ENCODE measurements at regions not wholly inside any gene's neighbourhood (a gene's known extent, or its start where the extent isn't known, plus 50 kb on each side); places are given as distances from the start of the nearest gene placed in this dataset.

GRCh38 chr7:155206318-155207020 is 91.2 kb upstream of the INSIG1 start:
- TF ChIP-seq CTCF (IDR thresholded peaks at IDR 0.05; ENCODE audit: insufficient read depth, low read length) (no peak), REST (IDR thresholded peaks at IDR 0.05; ENCODE audit: insufficient replicate concordance, low read depth) (no peak)

Data from HL-60 (cell line).